NCI-H2227 (cell line): ENCODE measurements at regions not wholly inside any gene's neighbourhood (a gene's known extent, or its start where the extent isn't known, plus 50 kb on each side); places are given as distances from the start of the nearest gene placed in this dataset.

ENCODE experiments used
- DNase-seq: peaks from one replicate; lab custom pipeline; 2025; ENCODE audit not compliant: unreplicated experiment; lab: John Stamatoyannopoulos, UW

- DNase-seq, result no peak
Measured at GRCh38 chr4:18242919-18243693, 221.6 kb upstream of the LCORL start.

GRCh38 chr4:18241727-18242126 is 220.2 kb upstream of the LCORL start:
- no peak for DNase-seq

- DNase-seq, result no peak
Measured at GRCh38 chr4:18234108-18234507, 212.6 kb upstream of the LCORL start.

- DNase-seq, result no peak
Measured at GRCh38 chr4:18231726-18232125, 210.2 kb upstream of the LCORL start.

- no peak for DNase-seq
Measured at GRCh38 chr4:18227880-18228279, 206.3 kb upstream of the LCORL start.

- DNase-seq, result no peak
Measured at GRCh38 chr4:18214411-18215055, 193.0 kb upstream of the LCORL start.

- no peak for DNase-seq
Measured at GRCh38 chr4:18213576-18214198, 192.1 kb upstream of the LCORL start.

- DNase-seq, result no peak
Measured at GRCh38 chr4:18209448-18209847, 187.9 kb upstream of the LCORL start.

GRCh38 chr4:18203966-18204365 is 182.4 kb upstream of the LCORL start:
- no peak for DNase-seq

GRCh38 chr4:18202486-18202885 is 180.9 kb upstream of the LCORL start:
- DNase-seq, result peak; percentile 14

- no peak for DNase-seq
Measured at GRCh38 chr4:18201885-18202284, 180.3 kb upstream of the LCORL start.

- DNase-seq, result no peak
Measured at GRCh38 chr4:18198653-18199052, 177.1 kb upstream of the LCORL start.

GRCh38 chr4:18197467-18197866 is 175.9 kb upstream of the LCORL start:
- no peak for DNase-seq

- no peak for DNase-seq
Measured at GRCh38 chr4:18194278-18194677, 172.7 kb upstream of the LCORL start.

GRCh38 chr4:18192901-18193300 is 171.3 kb upstream of the LCORL start:
- no peak for DNase-seq

- DNase-seq, result no peak
Measured at GRCh38 chr4:18185491-18185890, 163.9 kb upstream of the LCORL start.

GRCh38 chr4:18180892-18181291 is 159.3 kb upstream of the LCORL start:
- DNase-seq, result no peak

- DNase-seq, result no peak
Measured at GRCh38 chr4:18180122-18180521, 158.6 kb upstream of the LCORL start.

GRCh38 chr4:18171896-18172295 is 150.3 kb upstream of the LCORL start:
- no peak for DNase-seq

- no peak for DNase-seq
Measured at GRCh38 chr4:18167831-18168230, 146.3 kb upstream of the LCORL start.

- no peak for DNase-seq
Measured at GRCh38 chr4:18166925-18167324, 145.4 kb upstream of the LCORL start.

- no peak for DNase-seq
Measured at GRCh38 chr4:18162453-18162852, 140.9 kb upstream of the LCORL start.
